ENCODE measurements at regions not wholly inside any gene's neighbourhood (a gene's known extent, or its start where the extent isn't known, plus 50 kb on each side); places are given as distances from the start of the nearest gene placed in this dataset.
"Not testable (repeated sequence)": the region's sequence is repeated elsewhere in the genome, so short reads cannot be mapped to it uniquely, and the experiment has no call there.

GRCh38 chr13:62379241-62379640 lies 963.6 kb upstream of the PCDH20 start:
- not testable (repeated sequence) for H3K4me1 Mint-ChIP-seq (ENCODE audit: low read depth); H3K4me3 Mint-ChIP-seq; H3K27ac Mint-ChIP-seq; H3K36me3 Mint-ChIP-seq; H3K27me3 Mint-ChIP-seq; H3K9me3 Mint-ChIP-seq (ENCODE audit: low read depth)

- Mint-ChIP-seq H3K9me3 (ENCODE audit: low read depth) (no peaks in the 10 kb centered on the region), H3K36me3 (no peaks in the 10 kb centered on the region), H3K4me1 (ENCODE audit: low read depth) (no peaks in the 10 kb centered on the region)
Measured at GRCh38 chr13:62377838-62378237, 962.2 kb upstream of the PCDH20 start.

GRCh38 chr13:62375653-62376052 lies 960.0 kb upstream of the PCDH20 start:
- no peak overlapping the region for H3K27ac Mint-ChIP-seq
- no peaks in the 10 kb centered on the region for H3K9me3 Mint-ChIP-seq (ENCODE audit: low read depth)
- H3K4me1 Mint-ChIP-seq (ENCODE audit: low read depth) = no peaks in the 10 kb centered on the region
- H3K36me3 Mint-ChIP-seq = no peaks in the 10 kb centered on the region
- no peaks in the 10 kb centered on the region for H3K27me3 Mint-ChIP-seq
- no peak overlapping the region for H3K4me3 Mint-ChIP-seq

More at GRCh38 chr13:62377838-62378237, 962.2 kb upstream of the PCDH20 start:
- Mint-ChIP-seq H3K27ac (no peak overlapping the region), H3K4me3 (no peak overlapping the region), H3K27me3 (no peaks in the 10 kb centered on the region)

- H3K9me3 Mint-ChIP-seq (ENCODE audit: low read depth) = no peaks in the 10 kb centered on the region
Measured at GRCh38 chr13:62371737-62372136, 956.1 kb upstream of the PCDH20 start.

GRCh38 chr13:62367971-62368370 lies 952.3 kb upstream of the PCDH20 start:
- H3K9me3 Mint-ChIP-seq (ENCODE audit: low read depth); H3K27me3 Mint-ChIP-seq: not testable (repeated sequence)

More at GRCh38 chr13:62371737-62372136, 956.1 kb upstream of the PCDH20 start:
- Mint-ChIP-seq H3K36me3 (no peaks in the 10 kb centered on the region), H3K4me3 (no peak overlapping the region), H3K27me3 (no peaks in the 10 kb centered on the region), H3K27ac (no peak overlapping the region), H3K4me1 (ENCODE audit: low read depth) (no peaks in the 10 kb centered on the region)

GRCh38 chr13:62360609-62361008 lies 945.0 kb upstream of the PCDH20 start:
- Mint-ChIP-seq H3K27ac (no peak overlapping the region), H3K9me3 (ENCODE audit: low read depth) (no peaks in the 10 kb centered on the region), H3K4me1 (ENCODE audit: low read depth) (no peaks in the 10 kb centered on the region), H3K4me3 (no peak overlapping the region), H3K36me3 (no peaks in the 10 kb centered on the region), H3K27me3 (no peaks in the 10 kb centered on the region)

More at GRCh38 chr13:62367971-62368370, 952.3 kb upstream of the PCDH20 start:
- H3K36me3 Mint-ChIP-seq; H3K4me1 Mint-ChIP-seq (ENCODE audit: low read depth); H3K4me3 Mint-ChIP-seq; H3K27ac Mint-ChIP-seq: not testable (repeated sequence)

- H3K27ac Mint-ChIP-seq = no peak overlapping the region
- no peak overlapping the region for H3K4me3 Mint-ChIP-seq
- no peaks in the 10 kb centered on the region for H3K27me3 Mint-ChIP-seq
- H3K4me1 Mint-ChIP-seq (ENCODE audit: low read depth) = no peaks in the 10 kb centered on the region
- no peaks in the 10 kb centered on the region for H3K36me3 Mint-ChIP-seq
- H3K9me3 Mint-ChIP-seq (ENCODE audit: low read depth) = no peaks in the 10 kb centered on the region
Measured at GRCh38 chr13:62358646-62358932, 942.9 kb upstream of the PCDH20 start.

GRCh38 chr13:62357887-62358645 lies 942.4 kb upstream of the PCDH20 start:
- Mint-ChIP-seq H3K27ac (no peak overlapping the region), H3K4me1 (ENCODE audit: low read depth) (no peaks in the 10 kb centered on the region), H3K9me3 (ENCODE audit: low read depth) (no peaks in the 10 kb centered on the region), H3K27me3 (no peaks in the 10 kb centered on the region), H3K36me3 (no peaks in the 10 kb centered on the region), H3K4me3 (no peak overlapping the region)

- H3K4me1 Mint-ChIP-seq (ENCODE audit: low read depth) = no peaks in the 10 kb centered on the region
- no peak overlapping the region for H3K27ac Mint-ChIP-seq
- no peaks in the 10 kb centered on the region for H3K9me3 Mint-ChIP-seq (ENCODE audit: low read depth)
- no peaks in the 10 kb centered on the region for H3K27me3 Mint-ChIP-seq
- no peaks in the 10 kb centered on the region for H3K36me3 Mint-ChIP-seq
- H3K4me3 Mint-ChIP-seq = no peak overlapping the region
Measured at GRCh38 chr13:62356977-62357376, 941.3 kb upstream of the PCDH20 start.

- no peak overlapping the region for H3K4me3 Mint-ChIP-seq
- no peaks in the 10 kb centered on the region for H3K4me1 Mint-ChIP-seq (ENCODE audit: low read depth)
- peaks cover 10% of the 10 kb centered on the region for H3K9me3 Mint-ChIP-seq (ENCODE audit: low read depth)
- no peak overlapping the region for H3K27ac Mint-ChIP-seq
- H3K36me3 Mint-ChIP-seq = no peaks in the 10 kb centered on the region
- H3K27me3 Mint-ChIP-seq = no peaks in the 10 kb centered on the region
Measured at GRCh38 chr13:62337109-62337880, 921.6 kb upstream of the PCDH20 start.

- peaks cover 10% of the 10 kb centered on the region for H3K9me3 Mint-ChIP-seq (ENCODE audit: low read depth)
- H3K27me3 Mint-ChIP-seq = no peaks in the 10 kb centered on the region
- H3K36me3 Mint-ChIP-seq = no peaks in the 10 kb centered on the region
- no peak overlapping the region for H3K4me3 Mint-ChIP-seq
- H3K4me1 Mint-ChIP-seq (ENCODE audit: low read depth) = no peaks in the 10 kb centered on the region
- H3K27ac Mint-ChIP-seq = no peak overlapping the region
Measured at GRCh38 chr13:62336507-62336906, 920.9 kb upstream of the PCDH20 start.

GRCh38 chr13:62333466-62333865 lies 917.8 kb upstream of the PCDH20 start:
- H3K27ac Mint-ChIP-seq = no peak overlapping the region
- H3K36me3 Mint-ChIP-seq = no peaks in the 10 kb centered on the region
- peaks cover 10% of the 10 kb centered on the region for H3K9me3 Mint-ChIP-seq (ENCODE audit: low read depth)
- H3K4me3 Mint-ChIP-seq = no peak overlapping the region
- H3K27me3 Mint-ChIP-seq = no peaks in the 10 kb centered on the region
- H3K4me1 Mint-ChIP-seq (ENCODE audit: low read depth) = no peaks in the 10 kb centered on the region

GRCh38 chr13:62331384-62331783 lies 915.7 kb upstream of the PCDH20 start:
- Mint-ChIP-seq H3K27me3 (no peaks in the 10 kb centered on the region), H3K4me3 (no peak overlapping the region), H3K27ac (no peak overlapping the region), H3K9me3 (ENCODE audit: low read depth) (peaks cover 12% of the 10 kb centered on the region), H3K36me3 (no peaks in the 10 kb centered on the region), H3K4me1 (ENCODE audit: low read depth) (no peaks in the 10 kb centered on the region)

GRCh38 chr13:62327367-62327766 lies 911.7 kb upstream of the PCDH20 start:
- H3K27me3 Mint-ChIP-seq = no peaks in the 10 kb centered on the region
- H3K27ac Mint-ChIP-seq = no peak overlapping the region
- H3K36me3 Mint-ChIP-seq = no peaks in the 10 kb centered on the region
- no peak overlapping the region for H3K4me3 Mint-ChIP-seq
- no peaks in the 10 kb centered on the region for H3K4me1 Mint-ChIP-seq (ENCODE audit: low read depth)
- H3K9me3 Mint-ChIP-seq (ENCODE audit: low read depth) = peaks cover 4% of the 10 kb centered on the region

GRCh38 chr13:62324842-62325241 lies 909.2 kb upstream of the PCDH20 start:
- H3K4me3 Mint-ChIP-seq = no peak overlapping the region
- no peaks in the 10 kb centered on the region for H3K36me3 Mint-ChIP-seq

GRCh38 chr13:62321895-62322294 lies 906.2 kb upstream of the PCDH20 start:
- Mint-ChIP-seq H3K27me3 (no peaks in the 10 kb centered on the region), H3K4me3 (no peak overlapping the region), H3K4me1 (ENCODE audit: low read depth) (no peaks in the 10 kb centered on the region), H3K36me3 (no peaks in the 10 kb centered on the region), H3K9me3 (ENCODE audit: low read depth) (no peaks in the 10 kb centered on the region), H3K27ac (no peak overlapping the region)

More at GRCh38 chr13:62324842-62325241, 909.2 kb upstream of the PCDH20 start:
- H3K9me3 Mint-ChIP-seq (ENCODE audit: low read depth) = peaks cover 4% of the 10 kb centered on the region
- no peaks in the 10 kb centered on the region for H3K4me1 Mint-ChIP-seq (ENCODE audit: low read depth)
- H3K27me3 Mint-ChIP-seq = no peaks in the 10 kb centered on the region
- no peak overlapping the region for H3K27ac Mint-ChIP-seq
